LNCaP clone FGC (cell line): ENCODE measurements at regions not wholly inside any gene's neighbourhood (a gene's known extent, or its start where the extent isn't known, plus 50 kb on each side); places are given as distances from the start of the nearest gene placed in this dataset.
A peak's percentile ranks its signal among the peaks of the same experiment; 100 is the strongest.

Experiments
- DNase-seq: peaks from one replicate; pipeline ENCODE4 v3.0.0-alpha.2; 2011; ENCODE audit warnings: low read depth
- H3K4me3 ChIP-seq: 2 replicates; pipeline ENCODE4 v1.5.1; 2011; ENCODE audit warnings: mild to moderate bottlenecking, low read depth, low read length, control low read depth
- TF ChIP-seq, protein P1 (sequence below): IDR thresholded peaks from 2 replicates; pipeline ENCODE4 v1.5.1; 2012; ENCODE audit warnings: mild to moderate bottlenecking; ENCODE audit not compliant: control insufficient read depth, insufficient read depth; ENCODE audit errors: extremely low read depth

GRCh38 chr10:78263521-78263988, 229.9 kb downstream of the RPS24 start:
- no peak overlapping the region for H3K4me3 ChIP-seq
- DNase-seq, result no peak
- TF ChIP-seq, protein P1, sequence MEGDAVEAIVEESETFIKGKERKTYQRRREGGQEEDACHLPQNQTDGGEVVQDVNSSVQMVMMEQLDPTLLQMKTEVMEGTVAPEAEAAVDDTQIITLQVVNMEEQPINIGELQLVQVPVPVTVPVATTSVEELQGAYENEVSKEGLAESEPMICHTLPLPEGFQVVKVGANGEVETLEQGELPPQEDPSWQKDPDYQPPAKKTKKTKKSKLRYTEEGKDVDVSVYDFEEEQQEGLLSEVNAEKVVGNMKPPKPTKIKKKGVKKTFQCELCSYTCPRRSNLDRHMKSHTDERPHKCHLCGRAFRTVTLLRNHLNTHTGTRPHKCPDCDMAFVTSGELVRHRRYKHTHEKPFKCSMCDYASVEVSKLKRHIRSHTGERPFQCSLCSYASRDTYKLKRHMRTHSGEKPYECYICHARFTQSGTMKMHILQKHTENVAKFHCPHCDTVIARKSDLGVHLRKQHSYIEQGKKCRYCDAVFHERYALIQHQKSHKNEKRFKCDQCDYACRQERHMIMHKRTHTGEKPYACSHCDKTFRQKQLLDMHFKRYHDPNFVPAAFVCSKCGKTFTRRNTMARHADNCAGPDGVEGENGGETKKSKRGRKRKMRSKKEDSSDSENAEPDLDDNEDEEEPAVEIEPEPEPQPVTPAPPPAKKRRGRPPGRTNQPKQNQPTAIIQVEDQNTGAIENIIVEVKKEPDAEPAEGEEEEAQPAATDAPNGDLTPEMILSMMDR, result no peak

DNA sequence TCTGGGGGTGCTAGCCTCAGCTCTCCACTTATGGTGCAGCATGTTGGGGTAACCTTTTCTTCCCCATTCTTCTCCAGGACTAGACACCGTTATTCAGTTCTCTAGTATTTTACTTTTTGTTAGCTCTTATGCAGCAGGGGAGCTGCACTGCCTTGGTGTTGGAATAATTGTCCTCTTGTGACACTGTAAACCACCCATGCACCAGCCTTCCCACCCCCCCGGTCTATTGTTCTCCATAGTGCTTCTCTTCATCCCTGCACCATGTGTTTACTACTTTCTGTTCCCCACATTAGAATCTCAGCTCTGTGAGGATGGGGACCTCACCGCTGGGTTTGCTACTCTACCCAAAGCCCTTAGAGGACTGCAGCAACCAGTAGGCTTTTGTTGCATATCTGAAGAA, 230.7 kb downstream of the RPS24 start:
- DNase-seq, result no peak
- H3K4me3 ChIP-seq, result no peak overlapping the region
- TF ChIP-seq, protein P1, result no peak

GRCh38 chr10:78266741-78267469, 233.2 kb downstream of the RPS24 start:
- TF ChIP-seq, protein P1, result no peak
- no peak overlapping the region for H3K4me3 ChIP-seq

GRCh38 chr10:78267598-78267997, 233.9 kb downstream of the RPS24 start:
- DNase-seq, result no peak
- no peak overlapping the region for H3K4me3 ChIP-seq
- TF ChIP-seq, protein P1, result no peak

More at GRCh38 chr10:78266741-78267469, 233.2 kb downstream of the RPS24 start:
- peak; percentile 21 for DNase-seq

GRCh38 chr10:78269060-78269459, 235.4 kb downstream of the RPS24 start:
- no peak for DNase-seq
- TF ChIP-seq, protein P1, result no peak

DNA sequence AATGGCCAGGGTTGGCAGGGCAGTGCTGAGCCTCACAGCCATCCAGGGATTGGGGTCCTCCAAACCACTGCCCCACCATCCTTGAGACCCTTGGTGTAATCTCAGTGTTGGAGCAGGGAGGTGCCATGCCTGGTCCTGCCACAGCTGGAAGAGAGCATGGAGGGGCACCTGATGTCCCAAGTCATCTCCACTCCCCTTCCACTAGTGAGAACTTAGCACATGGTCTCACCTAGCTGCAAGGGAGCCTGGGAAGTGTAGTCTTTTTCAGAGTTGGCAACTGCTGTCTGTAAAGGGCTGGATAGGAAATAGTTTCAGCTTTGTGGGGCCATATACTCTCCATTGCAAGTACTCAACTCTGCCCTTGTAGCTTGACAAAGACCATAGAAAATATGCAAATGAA, 238.7 kb downstream of the RPS24 start:
- TF ChIP-seq, protein P1, result no peak
- DNase-seq, result no peak
- H3K4me3 ChIP-seq, result no peak overlapping the region

More at GRCh38 chr10:78269060-78269459, 235.4 kb downstream of the RPS24 start:
- H3K4me3 ChIP-seq, result no peak overlapping the region

GRCh38 chr10:78274491-78274890, 240.8 kb downstream of the RPS24 start:
- no peak overlapping the region for H3K4me3 ChIP-seq
- TF ChIP-seq, protein P1, result no peak
- DNase-seq, result no peak
